GM18502 (cell line): ENCODE measurements at regions not wholly inside any gene's neighbourhood (a gene's known extent, or its start where the extent isn't known, plus 50 kb on each side); places are given as distances from the start of the nearest gene placed in this dataset.

ENCODE experiments used
- ATAC-seq: cut with Tn5 transposase; IDR thresholded peaks from one replicate; pipeline ENCODE4 v1.9.1; 2021; ENCODE audit warnings: mild to moderate bottlenecking; ENCODE audit not compliant: unreplicated experiment, poor library complexity

DNA sequence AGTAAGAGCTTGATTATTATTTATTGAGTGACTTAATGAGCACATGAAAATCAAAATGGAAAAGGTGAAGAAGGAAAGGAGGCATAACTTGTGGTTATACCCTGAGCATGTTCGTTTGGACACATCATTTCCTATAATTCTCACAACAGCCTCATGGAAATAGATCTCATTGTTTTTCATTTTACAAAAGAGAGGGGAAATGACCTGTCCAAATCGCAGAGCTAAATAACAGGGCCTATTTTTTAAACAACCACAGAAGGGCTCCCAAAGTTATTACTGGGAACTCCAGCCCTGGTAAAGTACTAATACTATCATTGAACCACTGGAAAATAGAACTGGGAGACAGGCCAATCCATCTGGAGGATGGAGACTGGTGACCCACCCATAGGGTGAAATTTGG lies 317.7 kb upstream of the C16orf82 start:
- ATAC-seq, result no peak

- no peak for ATAC-seq
Observed at GRCh38 chr16:26752166-26752565, 314.6 kb upstream of the C16orf82 start.

GRCh38 chr16:26756633-26757032 lies 310.1 kb upstream of the C16orf82 start:
- ATAC-seq, result no peak

DNA sequence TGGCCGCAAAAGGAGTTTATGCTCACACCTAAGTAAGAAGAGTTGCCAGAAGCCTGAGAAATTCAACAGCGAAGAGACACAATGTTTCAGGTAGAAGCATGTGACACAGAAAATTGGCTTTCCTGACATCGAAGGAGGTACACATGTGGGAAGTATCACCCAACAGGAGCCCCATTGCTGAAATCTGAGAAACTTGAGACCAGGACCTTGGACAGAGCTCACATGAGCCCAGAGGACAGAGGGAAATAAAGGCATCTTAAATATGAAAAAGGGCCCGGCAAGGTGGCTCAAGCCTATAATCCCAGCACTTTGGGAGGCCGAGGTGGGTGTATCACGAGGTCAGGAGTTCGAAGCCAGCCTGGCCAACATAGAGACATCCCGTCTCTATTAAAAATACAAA lies 304.1 kb upstream of the C16orf82 start:
- ATAC-seq, result no peak

DNA sequence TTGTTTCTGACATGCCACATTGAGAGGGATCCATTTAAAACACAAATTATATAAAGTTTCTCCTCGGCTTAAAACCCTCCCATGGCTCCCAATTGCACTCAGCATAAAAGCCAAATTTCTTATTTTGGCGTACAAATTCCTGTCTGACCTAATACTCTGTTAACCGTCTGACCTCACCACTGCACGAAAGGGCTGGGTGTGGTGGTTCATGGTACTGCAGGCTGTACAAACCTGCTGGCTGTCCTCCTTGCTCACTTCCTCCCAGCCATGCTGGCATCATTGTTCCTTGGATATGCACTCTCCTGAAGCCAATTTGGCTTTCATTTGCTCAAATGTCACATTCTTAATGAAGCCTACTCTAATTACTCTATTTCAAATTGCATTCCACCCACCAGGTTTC lies 301.6 kb upstream of the C16orf82 start:
- no peak for ATAC-seq

GRCh38 chr16:26768385-26769010 lies 298.2 kb upstream of the C16orf82 start:
- no peak for ATAC-seq

DNA sequence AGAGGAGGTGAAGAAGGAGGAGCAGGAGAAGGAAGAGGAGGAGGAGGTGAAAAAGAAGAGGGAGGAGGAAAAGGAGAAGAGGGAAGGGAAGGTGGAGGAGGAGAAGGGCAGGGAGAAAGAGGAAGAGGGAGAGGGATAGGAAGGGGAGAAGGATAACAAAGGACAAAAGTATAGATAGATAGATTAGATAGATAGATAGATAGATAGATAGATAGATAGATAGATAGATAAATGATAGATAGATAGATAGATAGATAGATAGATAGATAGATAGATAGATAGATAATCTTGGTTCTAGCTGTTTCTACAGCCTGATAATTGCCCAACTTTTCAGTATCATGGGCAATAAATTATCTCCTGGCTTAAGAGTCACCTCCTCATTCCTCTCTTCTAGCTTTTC lies 296.2 kb upstream of the C16orf82 start:
- no peak for ATAC-seq

- ATAC-seq, result no peak
Observed at GRCh38 chr16:26772503-26772902, 294.2 kb upstream of the C16orf82 start.

DNA sequence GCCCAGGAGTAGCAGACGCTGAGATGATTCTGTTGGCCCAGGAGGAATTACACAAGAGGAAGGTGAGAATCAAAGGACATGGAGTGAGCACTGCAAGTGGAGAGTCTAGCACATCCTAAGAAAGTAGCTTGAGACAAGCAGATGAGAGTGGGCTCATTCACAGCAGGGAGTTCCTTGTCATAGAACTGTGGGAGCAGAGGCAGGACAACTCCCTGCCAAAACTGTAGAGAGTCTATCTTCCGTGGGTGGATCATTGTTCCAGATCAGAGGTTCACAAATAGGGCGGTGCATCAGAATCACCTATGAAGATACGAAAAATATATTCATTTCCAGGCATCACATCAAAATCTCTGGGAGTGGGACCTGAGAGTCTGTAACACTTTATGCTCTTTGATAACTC lies 288.9 kb upstream of the C16orf82 start:
- no peak for ATAC-seq

DNA sequence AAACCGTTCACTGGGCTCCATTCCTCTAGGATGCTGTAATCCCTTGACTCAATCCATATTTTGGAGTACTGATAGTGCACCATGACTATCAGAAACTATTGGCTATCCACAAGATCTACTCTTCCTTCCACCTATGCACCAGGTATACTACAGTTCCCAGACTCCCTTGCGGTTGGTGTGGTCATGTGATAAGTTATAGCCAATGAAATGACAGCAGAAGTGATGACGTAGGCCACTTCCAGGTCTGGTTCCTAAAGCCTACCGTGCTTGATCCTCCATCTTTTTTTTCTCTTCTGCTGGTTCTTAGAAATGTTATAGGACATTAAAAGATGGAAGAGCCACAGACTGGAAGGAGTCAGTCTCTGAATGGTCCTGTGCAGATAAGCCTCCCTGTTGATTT lies 278.8 kb upstream of the C16orf82 start:
- no peak for ATAC-seq

DNA sequence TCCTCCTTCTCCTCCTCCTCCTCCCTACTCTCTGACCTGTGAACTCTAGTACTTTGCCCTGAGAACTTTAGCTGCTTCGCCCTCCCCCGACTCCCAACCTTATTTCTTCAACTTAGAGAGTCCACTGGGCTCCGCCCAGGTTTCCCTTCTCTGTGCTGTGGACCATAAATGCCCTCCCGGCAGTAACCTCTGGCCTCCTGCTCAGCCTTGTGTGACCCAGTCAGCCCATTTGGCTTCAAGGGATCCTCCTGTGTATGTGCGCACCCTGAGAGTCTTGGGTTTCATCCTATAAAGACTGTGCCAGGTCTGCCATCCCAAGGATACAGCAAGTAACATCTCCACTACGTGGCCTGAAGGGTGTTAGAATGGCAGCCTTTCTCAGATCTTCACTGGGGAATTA lies 275.6 kb upstream of the C16orf82 start:
- ATAC-seq, result no peak

DNA sequence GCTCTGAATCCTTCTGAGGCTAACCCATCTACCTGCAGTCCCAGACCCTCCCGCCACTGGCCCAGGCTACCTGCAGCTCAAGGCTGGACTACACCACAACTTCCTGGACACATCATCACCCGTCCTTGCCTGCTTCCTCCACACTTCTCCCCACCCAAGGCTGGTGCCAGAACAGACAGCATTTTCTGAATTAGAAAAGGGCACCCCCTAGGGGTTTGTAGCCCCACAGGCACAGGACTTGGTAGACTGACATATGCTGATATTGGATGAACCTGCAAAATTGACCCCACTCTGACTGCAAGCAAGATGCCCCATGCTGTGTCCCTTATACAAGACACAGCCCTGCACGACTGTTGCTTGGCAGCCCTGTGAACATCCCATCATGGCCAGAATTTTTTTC lies 271.5 kb upstream of the C16orf82 start:
- ATAC-seq, result no peak

GRCh38 chr16:26801628-26802027 lies 265.1 kb upstream of the C16orf82 start:
- ATAC-seq, result no peak

DNA sequence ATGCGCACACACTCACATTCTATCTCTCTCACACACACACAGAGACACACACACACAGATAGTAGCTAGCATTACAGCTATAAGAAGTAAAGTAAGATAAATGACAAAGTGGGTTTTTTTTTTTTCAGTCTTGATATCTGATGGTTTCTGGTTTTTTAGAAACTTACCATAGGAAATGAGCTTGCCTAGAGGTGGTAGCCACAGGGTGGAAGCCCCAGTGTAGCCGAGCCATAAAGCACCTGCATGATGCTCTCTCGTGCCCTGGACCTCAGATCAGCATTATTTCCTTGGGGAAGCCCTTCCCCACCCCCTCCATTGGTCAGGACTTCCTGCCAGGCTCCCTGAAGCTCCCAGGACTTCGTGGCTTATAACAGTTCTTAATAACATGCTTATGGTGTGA lies 264.3 kb upstream of the C16orf82 start:
- ATAC-seq, result no peak

GRCh38 chr16:26802965-26803364 lies 263.8 kb upstream of the C16orf82 start:
- ATAC-seq, result no peak

- ATAC-seq, result no peak
Observed at GRCh38 chr16:26806657-26807056, 260.1 kb upstream of the C16orf82 start.

GRCh38 chr16:26809461-26809860 lies 257.3 kb upstream of the C16orf82 start:
- ATAC-seq, result no peak

- no peak for ATAC-seq
Observed at GRCh38 chr16:26816266-26816665, 250.5 kb upstream of the C16orf82 start.

GRCh38 chr16:26816885-26817571 lies 249.7 kb upstream of the C16orf82 start:
- ATAC-seq, result no peak

GRCh38 chr16:26818393-26818792 lies 248.3 kb upstream of the C16orf82 start:
- no peak for ATAC-seq

DNA sequence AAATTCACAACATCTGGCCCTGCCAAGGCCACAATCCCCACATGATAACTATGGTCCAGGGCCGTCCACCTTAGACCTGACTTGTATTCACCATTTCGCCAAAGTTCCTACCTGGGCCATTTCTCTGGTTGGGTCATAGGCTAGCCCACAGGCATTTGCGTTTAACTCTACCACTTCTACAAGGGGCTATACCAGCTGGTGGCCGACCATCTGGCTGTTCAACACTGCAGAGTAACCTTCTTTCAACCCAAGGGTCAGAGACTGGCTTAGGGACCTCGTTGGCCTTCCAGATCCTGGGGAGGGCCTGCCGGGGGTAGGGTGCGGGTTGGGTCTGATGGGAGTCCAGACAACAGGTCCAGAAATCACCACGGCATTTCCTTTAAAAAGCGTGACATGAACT lies 242.3 kb upstream of the C16orf82 start:
- no peak for ATAC-seq

- no peak for ATAC-seq
Observed at GRCh38 chr16:26826500-26826899, 240.2 kb upstream of the C16orf82 start.
